H9 (cell line): ENCODE measurements at regions not wholly inside any gene's neighbourhood (a gene's known extent, or its start where the extent isn't known, plus 50 kb on each side); places are given as distances from the start of the nearest gene placed in this dataset.

ENCODE experiments used
- DNase-seq: peaks from one replicate; pipeline ENCODE4 v3.0.0-alpha.2; 2017
- H2AFZ ChIP-seq: one replicate; pipeline ENCODE4 v1.6.1; 2013; ENCODE audit warnings: mild to moderate bottlenecking, low read length, control low read depth, moderate library complexity
- H2AK5ac ChIP-seq: 2 replicates; pipeline ENCODE4 v1.6.1; 2013; ENCODE audit warnings: low read length, control low read depth, mixed read lengths; ENCODE audit not compliant: insufficient read length
- H2BK120ac ChIP-seq: one replicate; pipeline ENCODE4 v1.6.1; 2013; ENCODE audit warnings: low read depth, mild to moderate bottlenecking, low read length, control low read depth, inconsistent platforms; ENCODE audit not compliant: poor library complexity, severe bottlenecking
- H2BK12ac ChIP-seq: 2 replicates; pipeline ENCODE4 v1.6.1; 2013; ENCODE audit warnings: low read length, control low read depth, mixed read lengths, low read depth; ENCODE audit not compliant: insufficient read length
- H2BK15ac ChIP-seq: 2 replicates; pipeline ENCODE4 v1.6.1; 2013; ENCODE audit warnings: low read depth, low read length, control low read depth
- H2BK20ac ChIP-seq: one replicate; pipeline ENCODE4 v1.6.1; 2013; ENCODE audit warnings: low read depth, mild to moderate bottlenecking, low read length, control low read depth, inconsistent platforms; ENCODE audit not compliant: poor library complexity, severe bottlenecking
- H2BK5ac ChIP-seq: 2 replicates; pipeline ENCODE4 v1.6.1; 2013; ENCODE audit warnings: low read length, control low read depth, mixed read lengths; ENCODE audit not compliant: insufficient read length
- H3K14ac ChIP-seq: 2 replicates; pipeline ENCODE4 v1.6.1; 2013; ENCODE audit warnings: low read length, control low read depth; ENCODE audit not compliant: insufficient read depth
- H3K18ac ChIP-seq: 2 replicates; pipeline ENCODE4 v1.6.1; 2013; ENCODE audit warnings: low read depth, mild to moderate bottlenecking, mixed read lengths, low read length, control low read depth; ENCODE audit not compliant: insufficient read length
- H3K23ac ChIP-seq: 2 replicates; pipeline ENCODE4 v1.6.1; 2013; ENCODE audit warnings: low read length, control low read depth, mixed read lengths, low read depth; ENCODE audit not compliant: insufficient read length
- H3K23me2 ChIP-seq: 2 replicates; pipeline ENCODE4 v1.6.1; 2013; ENCODE audit warnings: low read depth, mild to moderate bottlenecking, mixed read lengths, low read length, control low read depth; ENCODE audit not compliant: insufficient read length, poor library complexity, severe bottlenecking
- H3K27ac ChIP-seq: 2 replicates; pipeline ENCODE4 v1.5.1; 2013; ENCODE audit warnings: low read length, control low read depth, mixed read lengths, low read depth; ENCODE audit not compliant: insufficient read length
- H3K27me3 ChIP-seq: 2 replicates; pipeline ENCODE4 v1.6.1; 2013; ENCODE audit warnings: low read length, control low read depth, inconsistent platforms; ENCODE audit not compliant: insufficient read depth
- H3K4ac ChIP-seq: 2 replicates; pipeline ENCODE4 v1.6.1; 2013; ENCODE audit warnings: low read depth, mild to moderate bottlenecking, control low read depth, inconsistent platforms, low read length, moderate library complexity
- H3K4me1 ChIP-seq: 2 replicates; pipeline ENCODE4 v1.6.1; 2013; ENCODE audit warnings: low read length, control low read depth, inconsistent platforms; ENCODE audit not compliant: insufficient read depth
- H3K4me2 ChIP-seq: 2 replicates; pipeline ENCODE4 v1.6.1; 2013; ENCODE audit warnings: low read length, control low read depth, mixed read lengths; ENCODE audit not compliant: insufficient read length, insufficient read depth
- H3K56ac ChIP-seq: 2 replicates; pipeline ENCODE4 v1.6.1; 2013; ENCODE audit warnings: low read depth, mild to moderate bottlenecking, mixed read lengths, low read length, control low read depth; ENCODE audit not compliant: insufficient read length
- H3K79me1 ChIP-seq: 2 replicates; pipeline ENCODE4 v1.6.1; 2013; ENCODE audit warnings: low read depth, mild to moderate bottlenecking, moderate library complexity, low read length, control low read depth, inconsistent platforms; ENCODE audit not compliant: insufficient read depth, poor library complexity, severe bottlenecking
- H3K79me2 ChIP-seq: 2 replicates; pipeline ENCODE4 v1.6.1; 2013; ENCODE audit warnings: low read length, control low read depth, inconsistent platforms; ENCODE audit not compliant: insufficient read depth
- H3K9ac ChIP-seq: 2 replicates; pipeline ENCODE4 v1.6.1; 2013; ENCODE audit warnings: low read length, control low read depth, mixed read lengths; ENCODE audit not compliant: insufficient read length; ENCODE audit errors: extremely low read depth
- H3K9me3 ChIP-seq: one replicate; pipeline ENCODE4 v1.6.1; 2013; ENCODE audit warnings: low read depth, low read length, inconsistent platforms; ENCODE audit not compliant: control insufficient read depth
- H3T11ph ChIP-seq: one replicate; pipeline ENCODE4 v1.6.1; 2013; ENCODE audit warnings: mild to moderate bottlenecking, low read length, control low read depth, inconsistent platforms
- H4K20me1 ChIP-seq: one replicate; pipeline ENCODE4 v1.6.1; 2013; ENCODE audit not compliant: control insufficient read depth, insufficient read length, insufficient read depth
- H4K5ac ChIP-seq: 2 replicates; pipeline ENCODE4 v1.6.1; 2013; ENCODE audit warnings: low read depth, mild to moderate bottlenecking, mixed read lengths, low read length, control low read depth; ENCODE audit not compliant: insufficient read length
- H4K8ac ChIP-seq: replicated peaks from 2 replicates; pipeline ENCODE4 v1.6.1; 2013; ENCODE audit warnings: low read length, control low read depth, mixed read lengths, low read depth; ENCODE audit not compliant: insufficient read length
- H4K91ac ChIP-seq: 2 replicates; pipeline ENCODE4 v1.6.1; 2013; ENCODE audit warnings: low read depth, mild to moderate bottlenecking, moderate library complexity, mixed read lengths, low read length, control low read depth; ENCODE audit not compliant: insufficient read length
- H3K27ac Mint-ChIP-seq, 3 experiments: 2 replicates in 2 of 3; 3 replicates in 1 of 3; pipeline ENCODE4 v1.8.0; 2020 to 2021; ENCODE audit warnings: mixed read lengths in 3 of 3, mild to moderate bottlenecking in 1 of 3, moderate library complexity in 1 of 3
- H3K27me3 Mint-ChIP-seq: 2 replicates; pipeline ENCODE4 v1.8.0; 2021; ENCODE audit warnings: low read depth, mild to moderate bottlenecking, moderate library complexity, mixed read lengths
- H3K36me3 Mint-ChIP-seq, 3 experiments: 2 replicates in 2 of 3; 3 replicates in 1 of 3; pipeline ENCODE4 v1.8.0; 2020 to 2021; ENCODE audit warnings: low read depth in 3 of 3, mixed read lengths in 3 of 3; ENCODE audit not compliant: insufficient read depth in 1 of 3
- H3K4me1 Mint-ChIP-seq, 2 experiments: 2 replicates each; pipeline ENCODE4 v1.8.0; 2020; ENCODE audit warnings: mixed read lengths in 2 of 2
- H3K4me3 Mint-ChIP-seq, 2 experiments: 2 replicates in 1 of 2; 3 replicates in 1 of 2; pipeline ENCODE4 v1.8.0; 2020 to 2021; ENCODE audit warnings: mild to moderate bottlenecking in 2 of 2, mixed read lengths in 2 of 2, moderate library complexity in 1 of 2
- H3K9me3 Mint-ChIP-seq, 2 experiments: 2 replicates in 1 of 2; 3 replicates in 1 of 2; pipeline ENCODE4 v1.8.0; 2020; ENCODE audit warnings: mild to moderate bottlenecking in 2 of 2, mixed read lengths in 2 of 2, moderate library complexity in 1 of 2
- CTCF ChIP-seq: fragments of 200-600 bp; sonication (generic); conservative IDR thresholded peaks from 3 replicates; pipeline ENCODE4 v1.8.0; 2021; ENCODE audit warnings: antibody characterized with exemption, mild to moderate bottlenecking
- WGBS: extraction: QIAGEN DNeasy Blood & Tissue Kit; methylation state at CpG from one replicate; pipeline ENCODE4 v1.1.7; 2013; ENCODE audit warnings: missing lambda C conversion rate, low lambda C conversion rate, mixed read lengths; ENCODE audit not compliant: insufficient read length; ENCODE audit errors: extremely low coverage; 5-methylcytosine and 5-hydroxymethylcytosine counted together

- Histone ChIP-seq H3K79me1 (no peaks in the 10 kb centered on the region), H3K18ac (no peak overlapping the region), H3K27me3 (no peaks in the 10 kb centered on the region), H2BK5ac (no peak overlapping the region), H4K91ac (no peak overlapping the region), H3K9me3 (no peaks in the 10 kb centered on the region), H3K9ac (no peak overlapping the region), H2BK120ac (no peak overlapping the region), H4K5ac (no peak overlapping the region), H2BK15ac (no peak overlapping the region), H3K27ac (no peak overlapping the region), H3K56ac (no peak overlapping the region), H3K4me1 (0 out of 2 replicates have a peak, but pooled peaks cover 3% of the 10 kb centered on the region), H3K4me2 (no peak overlapping the region), H4K20me1 (no peaks in the 10 kb centered on the region), H4K8ac (no peak overlapping the region), H2BK20ac (no peak overlapping the region), H2AK5ac (no peak overlapping the region), H2AFZ (no peak overlapping the region), H2BK12ac (no peak overlapping the region), H3K23ac (no peak overlapping the region), H3K79me2 (no peaks in the 10 kb centered on the region), H3K14ac (no peak overlapping the region), H3K23me2 (no peaks in the 10 kb centered on the region), H3T11ph (no peak overlapping the region), H3K4ac (no peak overlapping the region)
- Mint-ChIP-seq H3K4me1 (peaks cover 40 to 42% of the 10 kb centered on the region in 2 experiments), H3K27ac (peak overlapping the region in 1 of 3 experiments; percentile 76; a peak in 1 of 7 replicates), H3K27me3 (no peaks in the 10 kb centered on the region), H3K4me3 (no peak overlapping the region), H3K36me3 (peaks cover 0 to 3% (median 0%) of the 10 kb centered on the region in 3 experiments; a peak in 1 of 7 replicates), H3K9me3 (no peaks in the 10 kb centered on the region; a peak in 1 of 5 replicates)
- no CpG with 5 or more reads among the region's 3 CpGs for WGBS
- DNase-seq: no peak
- no peak for TF ChIP-seq CTCF
Measured at GRCh38 chr4:12239897-12240636, 811.4 kb upstream of the HS3ST1 start.
